ENCODE measurements at regions not wholly inside any gene's neighbourhood (a gene's known extent, or its start where the extent isn't known, plus 50 kb on each side); places are given as distances from the start of the nearest gene placed in this dataset.

- Histone ChIP-seq H3K4me2 (ENCODE audit: low read depth, low read length) (no peak overlapping the region), H4K8ac (ENCODE audit: low read depth in 2 of 2, low read length in 2 of 2) (no peak overlapping the region), H3K27me3 (ENCODE audit: control insufficient read depth, insufficient read depth, low read length) (no peaks in the 10 kb centered on the region), H3K18ac (ENCODE audit: low read depth, low read length) (no peak overlapping the region), H3K79me1 (ENCODE audit: low read depth in 1 of 2, low read length in 2 of 2) (no peaks in the 10 kb centered on the region), H3K9me3 (ENCODE audit: control insufficient read depth, insufficient read depth, low read length) (peaks cover 8% of the 10 kb centered on the region), H2AK9ac (replicated peaks; ENCODE audit: low read depth, low read length, poor library complexity) (no peak overlapping the region), H3K4me1 (ENCODE audit: control insufficient read depth, insufficient read depth, low read length) (no peaks in the 10 kb centered on the region), H3K27ac (ENCODE audit: insufficient read depth, low read length) (no peak overlapping the region), H4K5ac (ENCODE audit: low read depth, low read length) (no peak overlapping the region), H3K56ac (ENCODE audit: extremely low read depth, insufficient read depth, low read length) (no peak overlapping the region), H3K4ac (ENCODE audit: low read depth, low read length) (no peak overlapping the region), H3K23ac (ENCODE audit: low read depth, low read length) (no peak overlapping the region), H3K14ac (replicated peaks; ENCODE audit: low read depth, low read length) (no peak overlapping the region), H3K4me3 (ENCODE audit: insufficient read depth, low read depth, low read length) (no peak overlapping the region), H2BK15ac (ENCODE audit: low read depth, low read length) (no peak overlapping the region), H2BK120ac (ENCODE audit: low read depth, low read length) (no peak overlapping the region), H4K20me1 (ENCODE audit: insufficient read depth, low read length) (no peaks in the 10 kb centered on the region), H3K9me1 (ENCODE audit: insufficient read depth, low read length) (no peaks in the 10 kb centered on the region), H2AFZ (replicated peaks; ENCODE audit: low read length, poor library complexity) (no peak overlapping the region), H3K36me3 (ENCODE audit: control insufficient read depth, insufficient read depth, low read length) (no peaks in the 10 kb centered on the region), H3K9ac (ENCODE audit: low read depth, low read length) (no peak overlapping the region), H2BK5ac (ENCODE audit: low read depth, low read length, poor library complexity, severe bottlenecking) (no peak overlapping the region), H2AK5ac (ENCODE audit: low read depth, low read length) (no peak overlapping the region), H4K91ac (ENCODE audit: insufficient read depth, low read depth, low read length) (no peak overlapping the region), H2BK20ac (ENCODE audit: low read depth, low read length) (no peak overlapping the region)
- CTCF ChIA-PET, result no interaction called here
- no TSS peak for BruUV-seq (replicated peaks)
- no CpG with 5 or more reads among the region's 3 CpGs for WGBS, 2 experiments (ENCODE audit: extremely low coverage in 2 of 2, insufficient read length in 1 of 2)
- intact Hi-C loops (cut with micrococcal nuclease) (no loop called here), dilution Hi-C loops (cut with HindIII; ENCODE audit: low sequenced_read_pairs, unreplicated experiment) (no loop called here), in situ Hi-C loops (cut with MboI; ENCODE audit: low sequenced_read_pairs) (no loop called here)
- DNase-seq, result no peak
- TF ChIP-seq USF2 (IDR thresholded peaks at IDR 0.05; ENCODE audit: low read depth, low read length) (no peak), ELK1 (IDR thresholded peaks at IDR 0.05; ENCODE audit: borderline replicate concordance, low read depth, low read length) (no peak), BHLHE40 (IDR thresholded peaks at IDR 0.05; ENCODE audit: low read depth, low read length) (no peak), RFX5 (IDR thresholded peaks at IDR 0.05; ENCODE audit: low read depth, low read length) (no peak), NFE2L2 (IDR thresholded peaks at IDR 0.05; ENCODE audit: low read depth, low read length) (no peak), RAD21 (IDR thresholded peaks at IDR 0.05; ENCODE audit: low read length) (no peak), MXI1 (IDR thresholded peaks at IDR 0.05; ENCODE audit: borderline replicate concordance, low read depth, low read length) (no peak), RCOR1 (IDR thresholded peaks at IDR 0.05; ENCODE audit: insufficient replicate concordance, low read length) (no peak), MAZ (IDR thresholded peaks at IDR 0.05; ENCODE audit: borderline replicate concordance, low read depth, low read length) (no peak), MAFK (IDR thresholded peaks at IDR 0.05; ENCODE audit: low read depth, low read length) (no peak), POLR2A (IDR thresholded peaks at IDR 0.05; ENCODE audit: low read depth, low read length) (no peak), SMC3 (IDR thresholded peaks at IDR 0.05; ENCODE audit: low read depth, low read length) (no peak), CEBPB (IDR thresholded peaks at IDR 0.05; ENCODE audit: low read depth, low read length) (no peak), CHD1 (IDR thresholded peaks at IDR 0.05; ENCODE audit: low read depth, low read length) (no peak), FOS (IDR thresholded peaks at IDR 0.05; ENCODE audit: low read depth, low read length) (no peak)
- TF ChIP-seq, protein P1, sequence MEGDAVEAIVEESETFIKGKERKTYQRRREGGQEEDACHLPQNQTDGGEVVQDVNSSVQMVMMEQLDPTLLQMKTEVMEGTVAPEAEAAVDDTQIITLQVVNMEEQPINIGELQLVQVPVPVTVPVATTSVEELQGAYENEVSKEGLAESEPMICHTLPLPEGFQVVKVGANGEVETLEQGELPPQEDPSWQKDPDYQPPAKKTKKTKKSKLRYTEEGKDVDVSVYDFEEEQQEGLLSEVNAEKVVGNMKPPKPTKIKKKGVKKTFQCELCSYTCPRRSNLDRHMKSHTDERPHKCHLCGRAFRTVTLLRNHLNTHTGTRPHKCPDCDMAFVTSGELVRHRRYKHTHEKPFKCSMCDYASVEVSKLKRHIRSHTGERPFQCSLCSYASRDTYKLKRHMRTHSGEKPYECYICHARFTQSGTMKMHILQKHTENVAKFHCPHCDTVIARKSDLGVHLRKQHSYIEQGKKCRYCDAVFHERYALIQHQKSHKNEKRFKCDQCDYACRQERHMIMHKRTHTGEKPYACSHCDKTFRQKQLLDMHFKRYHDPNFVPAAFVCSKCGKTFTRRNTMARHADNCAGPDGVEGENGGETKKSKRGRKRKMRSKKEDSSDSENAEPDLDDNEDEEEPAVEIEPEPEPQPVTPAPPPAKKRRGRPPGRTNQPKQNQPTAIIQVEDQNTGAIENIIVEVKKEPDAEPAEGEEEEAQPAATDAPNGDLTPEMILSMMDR (conservative IDR thresholded peaks at IDR 0.05; ENCODE audit: low read depth, low read length), result no peak
- POLR2A ChIA-PET (ENCODE audit: unreplicated experiment), result no interaction called here
- ATAC-seq (ENCODE audit: low read depth), result no peak
These were observed 1264.1 kb upstream of the AUTS2 start for GRCh38 chr7:68334216-68334615.

Data from IMR-90 (cell line).